ENCODE measurements at regions not wholly inside any gene's neighbourhood (a gene's known extent, or its start where the extent isn't known, plus 50 kb on each side); places are given as distances from the start of the nearest gene placed in this dataset.

DNA sequence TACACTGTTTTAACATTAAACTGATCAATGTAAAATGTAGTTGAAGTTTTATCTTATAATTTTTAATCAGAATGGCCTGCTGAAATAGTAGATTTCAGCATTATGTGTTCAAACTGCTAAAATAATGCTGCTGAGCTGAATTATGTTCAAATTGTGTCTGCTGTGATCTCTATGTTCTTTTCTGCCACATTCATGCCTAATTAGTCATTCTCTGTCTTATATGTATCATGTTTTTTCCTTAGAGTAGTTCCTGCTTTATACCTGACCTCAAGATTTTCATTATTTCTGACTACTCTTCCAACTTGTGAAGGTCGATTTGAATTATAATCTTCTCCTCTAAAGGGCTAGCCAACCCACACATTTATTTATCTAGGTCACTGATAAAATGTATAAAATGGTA, 476.7 kb upstream of the EPHA7 start (continued):
- TF ChIP-seq, protein P1, sequence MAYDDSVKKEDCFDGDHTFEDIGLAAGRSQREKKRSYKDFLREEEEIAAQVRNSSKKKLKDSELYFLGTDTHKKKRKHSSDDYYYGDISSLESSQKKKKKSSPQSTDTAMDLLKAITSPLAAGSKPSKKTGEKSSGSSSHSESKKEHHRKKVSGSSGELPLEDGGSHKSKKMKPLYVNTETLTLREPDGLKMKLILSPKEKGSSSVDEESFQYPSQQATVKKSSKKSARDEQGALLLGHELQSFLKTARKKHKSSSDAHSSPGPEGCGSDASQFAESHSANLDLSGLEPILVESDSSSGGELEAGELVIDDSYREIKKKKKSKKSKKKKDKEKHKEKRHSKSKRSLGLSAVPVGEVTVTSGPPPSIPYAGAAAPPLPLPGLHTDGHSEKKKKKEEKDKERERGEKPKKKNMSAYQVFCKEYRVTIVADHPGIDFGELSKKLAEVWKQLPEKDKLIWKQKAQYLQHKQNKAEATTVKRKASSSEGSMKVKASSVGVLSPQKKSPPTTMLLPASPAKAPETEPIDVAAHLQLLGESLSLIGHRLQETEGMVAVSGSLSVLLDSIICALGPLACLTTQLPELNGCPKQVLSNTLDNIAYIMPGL (CRISPR knock-in tag; IDR thresholded peaks at IDR 0.05; ENCODE audit: borderline replicate concordance) = no peak

- 0% methylated on average over 1 of the region's 1 CpG for WGBS (ENCODE audit: missing lambda C conversion rate)
- FAIRE-seq = no peak
- POLR2A ChIA-PET = no interaction called here
These were observed 475.2 kb upstream of the EPHA7 start for GRCh38 chr6:93894521-93894920.

GRCh38 chr6:93889713-93890112, 470.4 kb upstream of the EPHA7 start:
- H3K4me2 ChIP-seq = no peak overlapping the region
- DNase-seq (ENCODE audit: low read depth in 1 of 2, low spot score in 1 of 2) = no peak
- no peaks in the 10 kb centered on the region for H3K4me1 ChIP-seq
- FAIRE-seq = no peak
- no peaks in the 10 kb centered on the region for H3K9me3 ChIP-seq
- H3K4me3 ChIP-seq = no peak overlapping the region
- no peak overlapping the region for H3K27ac ChIP-seq
- TF ChIP-seq KDM5A (IDR thresholded peaks at IDR 0.05) (no peak), HDAC2 (IDR thresholded peaks at IDR 0.05) (no peak), RCOR1 (IDR thresholded peaks at IDR 0.05; ENCODE audit: low read depth, low read length) (no peak), GATA3 (IDR thresholded peaks at IDR 0.05; ENCODE audit: borderline replicate concordance) (no peak)
- 18% methylated on average over 2 of the region's 2 CpGs for WGBS (ENCODE audit: missing lambda C conversion rate)
- no peak for ATAC-seq
- ChIA-PET CTCF (no interaction called here), POLR2A (no interaction called here)

More at GRCh38 chr6:93894521-93894920, 475.2 kb upstream of the EPHA7 start:
- CTCF ChIA-PET = no interaction called here
- no peak overlapping the region for H3K27ac ChIP-seq
- no peaks in the 10 kb centered on the region for H3K4me1 ChIP-seq
- H3K4me3 ChIP-seq = no peak overlapping the region
- TF ChIP-seq JUN (IDR thresholded peaks at IDR 0.05) = no peak
- TF ChIP-seq CHD2 (IDR thresholded peaks at IDR 0.05; ENCODE audit: low read length, partially characterized antibody) = no peak
- no peak for TF ChIP-seq PBX3 (IDR thresholded peaks at IDR 0.05)
- no peak for TF ChIP-seq CHD4 (IDR thresholded peaks at IDR 0.05; ENCODE audit: borderline replicate concordance)
- TF ChIP-seq HES2 (IDR thresholded peaks at IDR 0.05) = no peak
- TF ChIP-seq RCOR1 (IDR thresholded peaks at IDR 0.05; ENCODE audit: low read depth, low read length) = no peak
- TF ChIP-seq RNF2 (IDR thresholded peaks at IDR 0.05; ENCODE audit: borderline replicate concordance, low read depth) = no peak
- TF ChIP-seq NFE2L2 (conservative IDR thresholded peaks at IDR 0.05; ENCODE audit: low read length) = no peak
- TF ChIP-seq HDAC2 (IDR thresholded peaks at IDR 0.05) = no peak
- TF ChIP-seq FOXS1 (CRISPR knock-in tag; IDR thresholded peaks at IDR 0.05) = no peak
- TF ChIP-seq, protein P2, sequence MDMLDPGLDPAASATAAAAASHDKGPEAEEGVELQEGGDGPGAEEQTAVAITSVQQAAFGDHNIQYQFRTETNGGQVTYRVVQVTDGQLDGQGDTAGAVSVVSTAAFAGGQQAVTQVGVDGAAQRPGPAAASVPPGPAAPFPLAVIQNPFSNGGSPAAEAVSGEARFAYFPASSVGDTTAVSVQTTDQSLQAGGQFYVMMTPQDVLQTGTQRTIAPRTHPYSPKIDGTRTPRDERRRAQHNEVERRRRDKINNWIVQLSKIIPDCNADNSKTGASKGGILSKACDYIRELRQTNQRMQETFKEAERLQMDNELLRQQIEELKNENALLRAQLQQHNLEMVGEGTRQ (IDR thresholded peaks at IDR 0.05) = no peak
- no peak for TF ChIP-seq JUNB (IDR thresholded peaks at IDR 0.05)
- TF ChIP-seq POLR2A (IDR thresholded peaks at IDR 0.05; ENCODE audit: low read length) = no peak
- TF ChIP-seq KDM1A (IDR thresholded peaks at IDR 0.05; ENCODE audit: low read depth) = no peak
- no peak for TF ChIP-seq MAZ (IDR thresholded peaks at IDR 0.05; ENCODE audit: borderline replicate concordance, low read depth, low read length)
- TF ChIP-seq, protein P3, sequence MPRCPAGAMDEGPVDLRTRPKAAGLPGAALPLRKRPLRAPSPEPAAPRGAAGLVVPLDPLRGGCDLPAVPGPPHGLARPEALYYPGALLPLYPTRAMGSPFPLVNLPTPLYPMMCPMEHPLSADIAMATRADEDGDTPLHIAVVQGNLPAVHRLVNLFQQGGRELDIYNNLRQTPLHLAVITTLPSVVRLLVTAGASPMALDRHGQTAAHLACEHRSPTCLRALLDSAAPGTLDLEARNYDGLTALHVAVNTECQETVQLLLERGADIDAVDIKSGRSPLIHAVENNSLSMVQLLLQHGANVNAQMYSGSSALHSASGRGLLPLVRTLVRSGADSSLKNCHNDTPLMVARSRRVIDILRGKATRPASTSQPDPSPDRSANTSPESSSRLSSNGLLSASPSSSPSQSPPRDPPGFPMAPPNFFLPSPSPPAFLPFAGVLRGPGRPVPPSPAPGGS (IDR thresholded peaks at IDR 0.05) = no peak
- TF ChIP-seq HOXA7 (CRISPR knock-in tag; IDR thresholded peaks at IDR 0.05) = no peak
- no peak for DNase-seq (ENCODE audit: low read depth in 1 of 2, low spot score in 1 of 2)
- no peak overlapping the region for H3K4me2 ChIP-seq
- H3K9me3 ChIP-seq = no peaks in the 10 kb centered on the region
- ATAC-seq = no peak

Data from A549 (cell line).